AG04449 (cell line): ENCODE measurements at regions not wholly inside any gene's neighbourhood (a gene's known extent, or its start where the extent isn't known, plus 50 kb on each side); places are given as distances from the start of the nearest gene placed in this dataset.
A peak's percentile ranks its signal among the peaks of the same experiment; 100 is the strongest.
"Not testable (repeated sequence)": the region's sequence is repeated elsewhere in the genome, so short reads cannot be mapped to it uniquely, and the experiment has no call there.

Source experiments
- CTCF ChIA-PET: fragments of 350-600 bp; formaldehyde crosslinking; extraction: SDS; loops from one replicate; lab custom pipeline; 2021; ENCODE audit warnings: antibody characterized with exemption; lab: Yijun Ruan, JAX
- POLR2A ChIA-PET: fragments of 400-600, 350-600 bp; formaldehyde crosslinking; extraction: SDS; loops from one replicate; lab custom pipeline; 2020; ENCODE audit warnings: antibody characterized with exemption, inconsistent platforms; lab: Yijun Ruan, JAX
- DNase-seq: peaks from one replicate; pipeline ENCODE4 v3.0.0-alpha.2; 2010; ENCODE audit warnings: low read depth, low spot score
- H3K4me3 ChIP-seq: 2 replicates; pipeline ENCODE4 v1.5.1; 2011; ENCODE audit warnings: low read depth, mild to moderate bottlenecking, control low read depth, low read length

DNA sequence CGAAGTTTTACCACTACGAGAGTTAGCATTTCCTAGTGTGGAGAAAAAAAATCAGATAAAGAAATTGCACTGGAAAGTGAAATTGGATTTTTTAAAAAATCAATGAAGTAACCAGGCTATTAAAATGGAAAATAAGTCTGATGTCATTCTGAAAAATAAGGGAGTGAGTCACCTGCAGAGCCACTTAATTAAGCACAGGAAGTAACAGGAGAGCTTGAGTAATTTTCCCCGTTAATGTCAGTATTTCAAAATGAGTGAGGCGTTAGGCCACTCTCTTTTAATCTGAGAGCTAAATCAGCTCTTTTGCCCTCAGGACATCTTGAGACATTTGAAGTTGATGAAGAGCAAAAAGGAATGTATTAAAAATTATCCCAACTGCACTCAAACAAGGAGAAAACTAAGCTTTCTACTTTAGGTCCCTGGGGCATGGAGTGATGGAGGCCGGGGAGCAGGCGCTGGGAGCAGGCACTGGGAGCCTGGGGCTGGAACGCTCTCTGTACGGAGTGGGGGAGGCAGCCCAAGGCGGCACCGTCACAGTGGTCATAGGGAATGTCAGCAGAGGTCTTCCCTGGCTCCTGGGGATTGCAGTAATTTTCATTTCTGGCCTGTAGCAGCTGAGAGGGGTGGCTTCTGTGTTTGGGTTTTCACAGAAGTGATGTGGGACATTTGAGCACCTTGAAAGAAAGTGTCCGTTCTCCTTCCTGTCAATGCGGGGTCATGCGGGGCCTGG is 194.6 kb downstream of the BCL2L11 start:
- CTCF ChIA-PET, POLR2A ChIA-PET, H3K4me3 ChIP-seq, DNase-seq: not testable (repeated sequence)

DNA sequence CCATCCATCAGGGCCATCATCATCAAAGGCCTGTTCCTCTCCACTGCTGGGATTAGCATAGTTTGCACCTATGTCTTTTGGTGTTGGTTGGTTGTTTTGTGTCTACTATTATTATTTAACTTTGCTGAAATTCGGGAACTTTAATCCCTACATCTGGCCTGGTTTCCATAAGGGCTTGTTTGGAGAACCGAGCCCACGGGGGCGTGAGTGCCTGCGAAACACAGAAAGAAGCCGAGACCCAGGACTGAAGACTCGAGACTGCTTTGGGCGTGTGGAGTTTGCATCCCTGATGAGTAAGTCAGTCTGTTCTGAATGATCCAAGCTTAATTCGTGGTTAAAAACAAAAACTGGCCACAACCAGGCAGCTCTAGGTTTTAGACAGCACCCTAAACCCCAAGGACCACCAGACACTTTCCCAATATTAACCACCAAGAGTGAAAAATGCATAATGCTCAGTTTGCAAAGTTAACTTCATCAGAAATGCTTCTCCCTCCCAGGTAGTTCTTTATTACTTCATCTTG is 195.6 kb downstream of the BCL2L11 start:
- H3K4me3 ChIP-seq, CTCF ChIA-PET, DNase-seq, POLR2A ChIA-PET: not testable (repeated sequence)

DNA sequence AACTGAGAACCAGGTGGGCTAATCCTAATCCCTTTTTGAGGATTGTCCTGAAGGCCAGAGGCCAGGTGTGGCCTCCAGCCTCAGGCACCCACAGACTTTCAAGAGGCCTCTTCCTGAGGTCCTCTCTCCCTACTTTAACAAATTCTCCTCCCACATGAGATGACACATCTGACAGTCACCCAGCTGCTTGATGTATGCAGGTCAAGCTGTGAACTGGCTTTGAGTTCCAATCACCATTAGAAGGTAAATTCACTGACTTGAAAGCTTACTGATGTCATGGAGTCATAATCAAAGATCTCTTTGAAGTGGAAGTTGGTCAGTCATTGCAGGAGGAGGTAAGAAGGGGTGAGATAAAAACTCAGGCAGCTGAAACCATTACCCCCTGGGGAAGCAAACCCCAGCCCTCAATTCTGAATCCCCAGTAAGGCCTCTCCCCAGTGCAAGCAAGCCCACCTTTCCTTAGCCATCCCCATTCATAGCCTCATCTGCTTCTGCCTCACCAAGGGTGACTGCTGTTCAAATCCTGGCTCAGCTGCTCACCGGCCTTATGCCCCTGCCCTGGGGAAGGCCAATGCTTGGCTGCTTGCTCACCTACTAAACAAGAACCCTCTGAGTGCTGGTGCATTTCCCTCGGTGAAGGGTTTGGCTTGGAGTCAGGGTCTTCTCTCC is 196.3 kb downstream of the BCL2L11 start:
- POLR2A ChIA-PET, CTCF ChIA-PET, H3K4me3 ChIP-seq, DNase-seq: not testable (repeated sequence)

DNA sequence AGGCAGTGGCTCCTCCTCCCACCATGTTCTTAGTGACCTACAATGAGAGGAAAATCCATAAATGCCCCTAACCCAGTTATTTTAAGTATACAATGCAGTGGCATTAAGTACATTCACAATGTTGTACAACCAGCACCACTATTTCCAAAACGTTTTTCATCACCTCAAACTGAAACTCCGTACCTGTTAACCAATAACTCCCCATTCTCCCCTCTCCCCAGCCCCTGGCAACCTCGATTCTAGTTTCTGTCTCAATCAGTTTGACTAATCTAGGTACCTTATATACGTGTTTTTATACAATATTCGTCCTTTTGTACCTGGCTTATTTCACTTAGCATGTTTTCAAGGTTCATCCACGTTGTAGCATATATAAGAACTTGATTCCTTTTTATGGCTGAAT is 198.8 kb downstream of the BCL2L11 start:
- CTCF ChIA-PET, DNase-seq, POLR2A ChIA-PET, H3K4me3 ChIP-seq: not testable (repeated sequence)

DNA sequence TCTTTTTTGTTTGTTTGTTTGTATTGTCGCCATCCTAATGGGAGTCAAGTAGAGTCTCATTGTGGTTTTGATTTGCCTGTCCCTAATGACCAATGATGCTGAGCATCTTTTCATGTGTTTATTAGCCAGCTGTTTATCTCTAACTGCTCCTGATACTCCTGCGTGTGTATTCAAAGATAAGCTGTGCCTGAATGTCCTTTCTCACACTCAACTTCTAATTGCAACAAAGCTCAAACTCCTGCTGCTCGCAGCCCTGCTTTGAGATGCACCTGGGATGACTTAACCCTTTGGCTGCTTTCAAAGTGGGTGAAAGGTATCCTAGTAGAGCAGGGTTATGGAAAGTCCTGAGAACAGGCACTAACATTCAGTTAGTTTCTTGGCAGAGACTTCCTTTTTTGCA is 199.6 kb downstream of the BCL2L11 start:
- POLR2A ChIA-PET, DNase-seq, CTCF ChIA-PET, H3K4me3 ChIP-seq: not testable (repeated sequence)

DNA sequence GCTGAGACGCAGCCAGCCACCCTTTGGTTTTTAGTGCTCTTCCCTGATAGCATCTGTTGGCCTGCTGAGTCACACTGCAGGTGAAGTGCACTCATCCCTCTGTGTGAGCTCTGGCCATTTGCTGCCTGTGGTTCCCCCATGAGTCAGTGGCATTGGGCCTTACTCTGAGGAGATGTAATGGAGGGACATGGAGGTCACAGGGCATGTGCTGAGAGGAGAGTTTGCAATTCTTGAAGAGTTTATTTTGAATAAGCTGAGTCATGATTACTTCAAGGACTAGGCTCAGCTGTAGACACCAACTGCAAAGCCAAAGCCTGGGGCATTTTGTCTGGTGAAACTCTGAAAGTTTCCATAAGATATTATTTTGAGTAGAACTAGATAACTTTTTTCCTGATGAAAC is 200.3 kb downstream of the BCL2L11 start:
- POLR2A ChIA-PET, H3K4me3 ChIP-seq, CTCF ChIA-PET: not testable (repeated sequence)
- DNase-seq, result peak; percentile 57

DNA sequence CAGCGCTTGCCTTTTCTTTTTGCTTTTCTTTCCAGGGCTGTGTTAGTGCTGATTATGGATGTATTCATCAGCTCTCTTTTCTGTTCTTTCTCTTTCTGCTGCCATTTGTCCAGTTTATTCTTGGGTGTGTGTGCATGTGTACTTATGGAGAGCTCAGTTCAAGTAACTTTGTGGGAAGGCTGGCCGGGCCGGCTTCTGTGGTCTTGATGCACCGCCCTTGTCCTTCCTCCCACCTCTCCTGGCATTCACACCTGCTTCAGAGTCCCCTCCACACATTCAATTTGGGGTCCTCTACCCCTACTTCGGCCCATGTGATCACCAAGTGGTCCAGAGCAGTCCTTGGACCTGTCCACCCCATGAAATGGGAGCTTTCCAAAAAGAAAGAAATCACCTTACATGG is 202.7 kb downstream of the BCL2L11 start:
- DNase-seq, CTCF ChIA-PET, H3K4me3 ChIP-seq, POLR2A ChIA-PET: not testable (repeated sequence)

DNA sequence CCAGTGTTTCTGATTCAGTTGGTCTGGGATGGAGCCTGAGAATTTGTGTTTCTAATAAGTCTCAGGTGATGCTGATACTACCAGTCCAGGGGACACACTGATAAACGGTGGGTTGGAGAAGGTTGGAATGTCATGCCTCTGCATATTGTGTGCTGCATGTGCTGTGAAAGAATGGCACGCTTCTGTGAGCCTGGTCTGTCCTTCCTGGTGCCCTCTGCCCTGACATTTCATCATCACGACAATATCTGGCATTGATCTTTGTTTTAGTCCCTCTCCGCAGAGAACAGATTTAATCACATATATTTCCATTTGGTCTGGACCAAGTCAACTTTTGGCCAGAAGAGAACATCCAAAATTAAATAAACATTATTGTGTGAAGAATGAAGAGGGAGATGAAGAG is 207.0 kb downstream of the BCL2L11 start:
- DNase-seq, H3K4me3 ChIP-seq, CTCF ChIA-PET, POLR2A ChIA-PET: not testable (repeated sequence)

DNA sequence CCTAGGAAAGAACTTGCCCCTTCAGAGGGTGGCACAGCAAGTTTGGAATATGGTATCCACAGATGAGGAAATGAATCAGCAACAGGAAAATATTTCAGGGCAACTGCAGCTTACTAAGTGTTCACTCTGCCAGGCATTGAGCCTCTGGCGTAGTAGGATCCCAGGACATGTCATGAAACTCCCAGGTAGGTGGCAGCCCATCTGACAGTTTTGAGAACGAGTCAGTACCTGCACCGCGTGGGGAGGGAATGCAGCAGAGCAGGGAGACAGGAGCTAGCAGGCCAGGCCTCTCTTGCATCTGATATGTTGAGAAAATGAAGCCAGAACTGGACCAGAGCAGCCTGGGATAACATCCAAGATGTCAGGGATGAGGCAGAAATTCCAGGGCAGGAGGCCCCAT is 208.6 kb downstream of the BCL2L11 start:
- CTCF ChIA-PET, DNase-seq, H3K4me3 ChIP-seq, POLR2A ChIA-PET: not testable (repeated sequence)

DNA sequence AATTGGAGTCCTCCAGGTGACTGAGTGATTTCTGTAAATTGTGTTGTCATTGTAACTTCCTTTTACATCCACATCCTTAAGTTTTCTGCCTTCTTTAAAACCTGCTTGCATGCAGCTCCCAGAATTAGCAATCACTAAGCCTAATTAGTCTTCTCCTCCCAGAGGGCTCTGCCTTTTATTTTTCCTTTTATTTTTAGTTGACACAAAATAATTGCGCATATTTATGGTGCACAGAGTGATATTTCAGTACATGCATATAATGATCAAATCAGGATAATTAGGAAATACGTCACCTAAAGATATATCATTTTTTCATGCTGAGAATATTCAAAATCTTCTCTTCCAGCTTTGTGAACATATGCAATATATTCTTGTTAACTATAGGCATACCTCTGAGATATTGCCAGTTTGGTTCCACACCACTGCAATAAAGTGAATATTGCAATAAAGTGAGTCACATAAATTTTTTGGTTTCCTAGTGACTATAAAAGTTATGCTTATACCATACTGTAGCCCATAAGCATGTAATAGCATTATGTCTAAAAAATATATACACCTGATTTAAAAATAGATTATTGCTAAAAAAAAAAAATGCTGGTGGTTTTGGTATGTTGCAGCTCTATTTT is 210.5 kb downstream of the BCL2L11 start:
- CTCF ChIA-PET, H3K4me3 ChIP-seq, POLR2A ChIA-PET, DNase-seq: not testable (repeated sequence)

DNA sequence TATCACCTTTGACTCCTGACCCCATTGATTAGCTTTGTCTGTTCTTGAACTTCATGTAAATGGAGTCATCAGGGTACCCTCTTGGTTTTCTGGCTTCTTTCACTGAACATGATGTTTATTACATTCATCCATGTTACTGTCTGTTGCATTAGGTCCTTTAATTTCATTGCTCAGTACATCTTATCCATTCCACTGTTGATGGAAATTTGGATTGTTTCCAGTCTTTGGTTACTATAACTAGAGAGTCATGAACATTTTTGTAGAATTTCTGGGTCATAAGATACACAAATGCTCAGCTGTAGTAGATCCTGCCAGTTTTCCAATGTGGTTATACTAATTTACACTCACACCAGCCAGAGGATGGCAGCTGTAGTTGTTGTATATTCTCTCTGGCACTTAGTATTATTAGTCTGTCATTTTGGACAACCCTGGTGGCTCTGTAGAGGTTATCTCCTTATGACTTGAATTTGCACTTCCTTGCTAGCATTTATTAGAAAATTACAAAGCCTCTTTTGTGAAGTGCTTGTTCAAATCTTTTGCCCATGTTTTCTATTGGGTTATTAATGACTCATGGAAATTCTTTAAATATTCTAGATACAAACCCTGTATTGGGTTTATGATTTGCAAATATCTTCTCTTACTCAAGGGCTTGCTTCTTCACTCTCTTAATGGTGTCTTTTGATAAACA is 214.7 kb downstream of the BCL2L11 start:
- POLR2A ChIA-PET, DNase-seq, H3K4me3 ChIP-seq, CTCF ChIA-PET: not testable (repeated sequence)

DNA sequence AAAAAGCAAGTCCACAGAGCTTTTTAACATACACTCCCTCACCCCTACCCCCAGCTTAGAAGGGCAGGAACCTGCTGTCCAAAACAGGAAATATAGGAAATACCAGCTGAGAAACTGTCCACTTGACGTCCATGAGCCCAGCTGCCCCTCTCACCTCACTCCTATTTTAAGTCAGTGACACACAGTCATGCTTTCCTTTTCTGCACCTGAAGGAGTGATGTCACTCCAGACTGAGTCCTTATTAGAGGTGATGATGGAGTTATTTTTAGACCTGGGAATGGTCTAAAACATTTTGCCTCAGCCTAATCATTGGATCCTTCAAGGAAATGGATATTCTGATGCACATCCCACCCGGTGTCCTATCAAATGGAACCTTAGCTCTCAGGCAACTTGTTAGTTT is 217.8 kb downstream of the BCL2L11 start:
- POLR2A ChIA-PET, DNase-seq, CTCF ChIA-PET, H3K4me3 ChIP-seq: not testable (repeated sequence)

DNA sequence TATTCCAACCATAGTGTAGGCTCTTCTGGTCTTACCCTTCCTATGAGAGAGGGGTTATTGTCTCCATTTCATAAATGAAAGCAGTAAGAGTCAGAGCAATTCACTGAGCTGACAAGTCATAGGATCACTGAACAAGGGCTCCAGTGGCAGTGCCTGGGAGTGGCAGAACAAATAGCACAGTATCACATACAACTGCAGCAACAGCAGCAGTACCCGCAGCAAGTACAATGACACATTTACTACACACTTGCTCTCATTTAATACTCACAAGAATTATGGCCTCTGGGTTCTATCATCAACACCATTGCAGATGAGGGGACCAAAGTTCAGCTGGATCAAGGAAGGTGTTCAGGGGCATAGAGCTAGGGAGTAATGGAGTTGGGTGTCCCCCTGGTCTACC is 218.8 kb downstream of the BCL2L11 start:
- DNase-seq, POLR2A ChIA-PET, CTCF ChIA-PET, H3K4me3 ChIP-seq: not testable (repeated sequence)

DNA sequence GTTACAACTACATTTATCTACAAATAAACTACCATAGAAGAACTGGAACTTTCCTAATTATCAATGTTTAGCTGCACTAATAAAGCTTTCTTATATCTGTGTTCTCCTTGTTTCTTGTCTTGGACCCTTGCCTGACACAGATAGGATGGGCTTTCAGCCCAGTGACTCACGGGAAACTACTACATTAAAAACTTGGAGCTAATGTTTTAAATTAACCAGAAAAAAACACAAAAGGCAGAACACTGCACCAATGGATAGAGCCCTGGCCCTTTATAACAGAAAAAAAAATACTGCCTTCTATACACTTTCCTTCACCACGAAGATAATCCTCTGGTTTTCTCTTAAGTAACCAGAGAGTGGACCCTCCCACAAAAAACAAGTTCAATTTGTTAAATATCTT is 223.9 kb downstream of the BCL2L11 start:
- CTCF ChIA-PET, H3K4me3 ChIP-seq, POLR2A ChIA-PET, DNase-seq: not testable (repeated sequence)

DNA sequence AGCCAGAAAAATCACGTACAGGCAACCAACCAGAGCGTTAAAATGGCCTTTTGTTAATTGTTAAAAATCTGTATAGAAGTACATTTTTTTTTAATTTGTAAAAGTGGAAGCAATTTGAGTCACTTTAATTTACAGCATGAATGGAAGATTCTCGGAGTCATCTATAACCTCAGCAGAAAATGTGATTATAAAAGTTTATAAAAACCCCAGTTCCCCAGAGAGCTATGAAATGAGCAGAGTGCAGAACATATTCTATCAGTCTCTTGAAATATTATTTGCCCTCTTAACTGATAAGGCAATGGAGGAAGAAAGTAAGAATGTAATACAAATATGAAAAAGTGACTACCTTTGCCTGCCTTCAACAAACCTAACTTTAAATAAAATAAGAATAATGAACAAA is 224.7 kb downstream of the BCL2L11 start:
- POLR2A ChIA-PET, result not testable (repeated sequence)

More for the DNA sequence above, 224.7 kb downstream of the BCL2L11 start:
- H3K4me3 ChIP-seq, CTCF ChIA-PET, DNase-seq: not testable (repeated sequence)
